IMR-90 (cell line): ENCODE measurements at regions not wholly inside any gene's neighbourhood (a gene's known extent, or its start where the extent isn't known, plus 50 kb on each side); places are given as distances from the start of the nearest gene placed in this dataset.

Experiments used
- CEBPB ChIP-seq: IDR thresholded peaks from 2 replicates; pipeline ENCODE4 v1.6.1; 2012; ENCODE audit warnings: low read depth, low read length, improper control_type of control experiment
- CTCF ChIP-seq: conservative IDR thresholded peaks from 2 replicates; pipeline ENCODE4 v1.5.1; 2012; ENCODE audit warnings: mild to moderate bottlenecking, low read depth, low read length, improper control_type of control experiment
- MXI1 ChIP-seq: IDR thresholded peaks from 2 replicates; pipeline ENCODE4 v1.6.1; 2012; ENCODE audit warnings: low read depth, mild to moderate bottlenecking, low read length, moderate library complexity, borderline replicate concordance
- POLR2A ChIP-seq: IDR thresholded peaks from 2 replicates; pipeline ENCODE4 v1.6.1; 2012; ENCODE audit warnings: mild to moderate bottlenecking, low read depth, low read length
- RAD21 ChIP-seq: IDR thresholded peaks from 2 replicates; pipeline ENCODE4 v1.6.1; 2012; ENCODE audit warnings: low read length, improper control_type of control experiment
- RCOR1 ChIP-seq: IDR thresholded peaks from 2 replicates; pipeline ENCODE4 v1.6.1; 2012; ENCODE audit warnings: mild to moderate bottlenecking, low read length, improper control_type of control experiment; ENCODE audit not compliant: insufficient replicate concordance
- RFX5 ChIP-seq: IDR thresholded peaks from 2 replicates; pipeline ENCODE4 v1.8.0; 2012; ENCODE audit warnings: low read depth, mild to moderate bottlenecking, low read length, moderate library complexity
- SMC3 ChIP-seq: fragments of 150-350 bp; IDR thresholded peaks from 2 replicates; pipeline ENCODE4 v1.6.1; 2016; ENCODE audit warnings: low read depth, mild to moderate bottlenecking, antibody characterized with exemption, low read length, moderate library complexity
- TF ChIP-seq, protein P1 (sequence below): fragments of 150-350 bp; IDR thresholded peaks from 2 replicates; pipeline ENCODE4 v1.6.1; 2016; ENCODE audit warnings: low read depth, mild to moderate bottlenecking, low read length, moderate library complexity, borderline replicate concordance

- TF ChIP-seq CTCF = no peak
- TF ChIP-seq RAD21 = no peak
- no peak for TF ChIP-seq SMC3
- TF ChIP-seq RFX5 = no peak
- TF ChIP-seq RCOR1 = no peak
- TF ChIP-seq POLR2A = no peak
- no peak for TF ChIP-seq MXI1
- TF ChIP-seq CEBPB = no peak
- TF ChIP-seq, protein P1, sequence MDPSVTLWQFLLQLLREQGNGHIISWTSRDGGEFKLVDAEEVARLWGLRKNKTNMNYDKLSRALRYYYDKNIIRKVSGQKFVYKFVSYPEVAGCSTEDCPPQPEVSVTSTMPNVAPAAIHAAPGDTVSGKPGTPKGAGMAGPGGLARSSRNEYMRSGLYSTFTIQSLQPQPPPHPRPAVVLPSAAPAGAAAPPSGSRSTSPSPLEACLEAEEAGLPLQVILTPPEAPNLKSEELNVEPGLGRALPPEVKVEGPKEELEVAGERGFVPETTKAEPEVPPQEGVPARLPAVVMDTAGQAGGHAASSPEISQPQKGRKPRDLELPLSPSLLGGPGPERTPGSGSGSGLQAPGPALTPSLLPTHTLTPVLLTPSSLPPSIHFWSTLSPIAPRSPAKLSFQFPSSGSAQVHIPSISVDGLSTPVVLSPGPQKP = no peak
Measured at GRCh38 chr13:111462944-111463343, 142.5 kb downstream of the TEX29 start.
